Aorta (tissue), 5 donors: ENCODE measurements at regions not wholly inside any gene's neighbourhood (a gene's known extent, or its start where the extent isn't known, plus 50 kb on each side); places are given as distances from the start of the nearest gene placed in this dataset.
"Not testable (repeated sequence)": the region's sequence is repeated elsewhere in the genome, so short reads cannot be mapped to it uniquely, and the experiment has no call there.

ENCODE experiments used
- ATAC-seq: fragments of 200-7000 bp; cut with Tn5 transposase; one replicate; pipeline ENCODE4 v1.9.1; 2022; ENCODE audit warnings: moderate library complexity; ENCODE audit not compliant: low FRiP score
- DNase-seq, 2 donors: peaks; one replicate each; pipeline ENCODE4 v3.0.0-alpha.2; 2020
- H3K27ac ChIP-seq, 2 donors: one replicate each; pipeline ENCODE4 v1.5.1; 2013; ENCODE audit warnings: low read length in 2 of 2, mild to moderate bottlenecking in 2 of 2, moderate library complexity in 2 of 2, control low read depth in 1 of 2, inconsistent platforms in 1 of 2, low read depth in 1 of 2
- H3K27me3 ChIP-seq, 2 donors: one replicate each; pipeline ENCODE4 v1.6.1; 2013; ENCODE audit warnings: control low read depth in 1 of 2, low read length in 1 of 2, mild to moderate bottlenecking in 1 of 2, moderate library complexity in 1 of 2; ENCODE audit not compliant: insufficient read depth in 2 of 2, control insufficient read depth in 1 of 2
- H3K36me3 ChIP-seq, 2 donors: one replicate each; pipeline ENCODE4 v1.6.1; 2013; ENCODE audit warnings: control low read depth in 1 of 2, low read length in 1 of 2, mild to moderate bottlenecking in 1 of 2; ENCODE audit not compliant: insufficient read depth in 2 of 2, control insufficient read depth in 1 of 2
- H3K4me1 ChIP-seq, 2 donors: one replicate each; pipeline ENCODE4 v1.6.1; 2013; ENCODE audit warnings: low read length in 2 of 2, control low read depth in 1 of 2, mild to moderate bottlenecking in 1 of 2, moderate library complexity in 1 of 2; ENCODE audit not compliant: insufficient read depth in 2 of 2, control insufficient read depth in 1 of 2
- H3K4me3 ChIP-seq, 2 donors: one replicate each; pipeline ENCODE4 v1.5.1; 2013; ENCODE audit warnings: low read length in 2 of 2, control low read depth in 1 of 2, mild to moderate bottlenecking in 1 of 2
- H3K9me3 ChIP-seq: one replicate; pipeline ENCODE4 v1.6.1; 2013; ENCODE audit warnings: mild to moderate bottlenecking, low read length; ENCODE audit not compliant: control insufficient read depth
- WGBS, 2 donors: extraction: QIAGEN DNeasy Blood & Tissue Kit; methylation state at CpG; one replicate each; pipeline ENCODE4 v1.1.7; 2013; 5-methylcytosine and 5-hydroxymethylcytosine counted together
- intact Hi-C, 2 donors: fragments of 100-400 bp; cut with DNase I; formaldehyde crosslinking; loops; one replicate each; pipeline versions ENCODE4 v1.14.2 to v1.15.0; 2022
- donor health status: healthy with polysubstance abuse.
- donor health status: Bipolar disorder and iron deficiency.
- donor health status: DM: no; HTN: no; CAD: no.
- donor health status: DM: no; HTN: no; CAD: no.
- donor health status: DM: yes; HTN: yes; CAD: no.

DNA sequence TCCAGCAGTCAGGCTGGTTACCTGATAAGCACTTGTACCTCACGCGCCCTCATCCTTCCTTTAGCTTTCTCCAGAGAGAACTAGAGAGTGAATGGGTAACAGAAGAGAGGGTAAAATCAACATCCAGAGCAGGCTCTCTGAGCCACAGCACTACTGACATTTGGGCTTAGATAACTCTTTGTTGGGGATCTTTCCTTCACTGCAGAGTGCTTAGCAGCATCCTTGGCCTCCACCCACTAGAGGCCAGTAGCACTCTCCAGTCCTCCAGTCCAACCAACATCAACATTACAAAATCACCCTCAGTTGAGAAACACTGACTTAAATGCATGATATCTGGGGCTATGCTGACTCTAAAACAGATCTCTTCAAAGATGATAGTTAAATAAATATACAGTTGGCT lies 220.7 kb downstream of the TACR3 start:
- 85 to 91% methylated on average over 2 of the region's 2 CpGs for WGBS, 2 donors
- DNase-seq: no peak
- no peak overlapping the region for H3K27ac ChIP-seq
- intact Hi-C loops: no loop called here
- H3K27me3 ChIP-seq: no peaks in the 10 kb centered on the region
- H3K4me3 ChIP-seq: no peak overlapping the region
- no peak for ATAC-seq
- no peaks in the 10 kb centered on the region for H3K4me1 ChIP-seq
- H3K36me3 ChIP-seq: no peaks in the 10 kb centered on the region
- no peaks in the 10 kb centered on the region for H3K9me3 ChIP-seq

DNA sequence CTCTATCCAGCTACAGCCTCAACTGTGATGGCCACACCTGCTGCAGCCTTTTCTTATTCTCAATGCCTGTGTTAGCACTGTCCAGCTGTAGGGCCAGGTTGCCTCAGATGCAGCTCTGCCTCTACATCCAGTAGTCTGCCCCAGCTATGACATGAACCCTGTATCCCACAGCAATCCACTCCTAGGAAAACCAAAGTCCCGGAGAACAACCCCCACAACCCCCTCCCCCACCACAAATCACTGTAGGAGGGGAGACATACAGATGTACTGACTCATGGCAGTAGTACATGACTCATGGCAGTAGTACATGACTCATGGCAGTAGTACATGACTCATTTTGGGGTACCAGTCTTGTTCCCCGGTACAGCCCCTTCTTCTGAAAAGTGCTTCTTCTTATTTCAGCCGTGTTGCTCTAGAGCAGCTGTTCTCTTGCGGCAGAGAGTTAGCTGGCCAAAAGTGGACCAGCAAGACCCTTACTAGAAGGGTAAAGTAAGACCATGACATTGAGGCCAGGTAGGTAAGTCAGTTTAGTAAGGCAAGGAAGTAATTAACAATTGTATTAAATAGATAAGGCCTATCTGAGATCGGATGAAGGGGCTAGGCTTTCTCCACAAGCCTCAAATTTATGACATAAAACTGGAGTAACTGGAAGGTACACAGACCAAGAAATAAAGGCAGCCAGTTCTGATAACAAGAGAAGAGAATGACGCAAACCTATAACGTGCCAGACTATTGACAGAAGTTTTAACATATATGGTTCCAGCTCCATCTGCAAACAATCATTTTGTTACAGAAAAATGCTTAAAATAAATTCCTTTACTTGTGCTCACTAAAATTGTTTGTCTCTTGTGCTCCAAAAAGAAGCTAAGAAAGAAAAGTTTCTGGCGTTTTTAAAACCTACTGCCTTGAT lies 221.4 kb downstream of the TACR3 start:
- ATAC-seq (no peak), DNase-seq (no peak)
- intact Hi-C loops: no loop called here
- Histone ChIP-seq H3K4me3 (no peak overlapping the region), H3K27me3 (no peaks in the 10 kb centered on the region), H3K4me1 (no peaks in the 10 kb centered on the region), H3K9me3 (no peaks in the 10 kb centered on the region), H3K36me3 (no peaks in the 10 kb centered on the region), H3K27ac (no peak overlapping the region)
- WGBS, 2 donors: 61 to 63% methylated on average over 8 of the region's 8 CpGs

DNA sequence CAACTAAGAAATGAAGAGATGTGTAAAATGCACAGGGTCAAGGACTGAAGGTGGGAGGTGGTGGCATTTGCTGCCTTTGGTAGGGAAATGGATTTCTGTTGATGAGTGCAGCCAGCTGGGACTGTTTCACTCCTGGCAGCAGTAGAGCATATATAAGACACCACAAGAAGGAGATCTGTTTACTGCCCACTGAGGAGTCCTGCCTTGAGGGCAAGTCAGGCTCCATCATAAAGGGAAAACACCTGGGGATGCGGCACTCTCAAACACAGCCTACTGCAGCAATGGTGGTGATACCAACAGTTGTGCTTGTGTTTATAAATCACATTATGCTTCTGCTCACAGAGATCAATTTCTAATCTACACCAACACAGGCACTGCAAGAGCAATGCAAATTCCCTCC lies 222.1 kb downstream of the TACR3 start:
- no peak overlapping the region for H3K4me3 ChIP-seq
- no peak overlapping the region for H3K27ac ChIP-seq
- no peaks in the 10 kb centered on the region for H3K36me3 ChIP-seq
- intact Hi-C loops: no loop called here
- no peaks in the 10 kb centered on the region for H3K4me1 ChIP-seq
- WGBS, 2 donors: 91 to 100% methylated on average over 1 of the region's 1 CpG
- no peak for ATAC-seq
- no peak for DNase-seq
- no peaks in the 10 kb centered on the region for H3K9me3 ChIP-seq
- H3K27me3 ChIP-seq: no peaks in the 10 kb centered on the region

DNA sequence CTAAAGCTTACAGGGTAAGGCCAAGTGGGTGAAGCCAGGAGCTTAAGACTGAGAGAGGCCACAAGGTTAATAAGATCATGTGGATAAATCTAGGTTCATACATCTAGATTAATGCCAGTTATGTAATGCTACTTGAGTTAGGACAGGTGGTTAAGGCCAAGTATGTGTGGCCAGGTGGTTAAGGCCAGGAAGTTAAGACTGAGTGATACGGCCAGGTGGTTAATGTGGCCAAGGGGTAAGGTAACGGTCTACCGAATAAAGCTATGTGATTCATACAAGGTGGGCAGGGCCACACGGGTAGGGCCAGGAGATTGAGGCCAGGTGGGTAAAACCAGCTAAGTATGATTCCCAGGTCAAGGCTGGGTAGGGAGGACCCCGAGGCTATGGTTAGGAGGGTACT lies 223.0 kb downstream of the TACR3 start:
- no peak for ATAC-seq
- no peak overlapping the region for H3K27ac ChIP-seq
- H3K36me3 ChIP-seq: no peaks in the 10 kb centered on the region
- no peaks in the 10 kb centered on the region for H3K27me3 ChIP-seq
- H3K4me1 ChIP-seq: no peaks in the 10 kb centered on the region
- intact Hi-C loops: no loop called here
- no peaks in the 10 kb centered on the region for H3K9me3 ChIP-seq
- DNase-seq: no peak
- H3K4me3 ChIP-seq: no peak overlapping the region
- 89 to 90% methylated on average over 5 of the region's 5 CpGs for WGBS, 2 donors

DNA sequence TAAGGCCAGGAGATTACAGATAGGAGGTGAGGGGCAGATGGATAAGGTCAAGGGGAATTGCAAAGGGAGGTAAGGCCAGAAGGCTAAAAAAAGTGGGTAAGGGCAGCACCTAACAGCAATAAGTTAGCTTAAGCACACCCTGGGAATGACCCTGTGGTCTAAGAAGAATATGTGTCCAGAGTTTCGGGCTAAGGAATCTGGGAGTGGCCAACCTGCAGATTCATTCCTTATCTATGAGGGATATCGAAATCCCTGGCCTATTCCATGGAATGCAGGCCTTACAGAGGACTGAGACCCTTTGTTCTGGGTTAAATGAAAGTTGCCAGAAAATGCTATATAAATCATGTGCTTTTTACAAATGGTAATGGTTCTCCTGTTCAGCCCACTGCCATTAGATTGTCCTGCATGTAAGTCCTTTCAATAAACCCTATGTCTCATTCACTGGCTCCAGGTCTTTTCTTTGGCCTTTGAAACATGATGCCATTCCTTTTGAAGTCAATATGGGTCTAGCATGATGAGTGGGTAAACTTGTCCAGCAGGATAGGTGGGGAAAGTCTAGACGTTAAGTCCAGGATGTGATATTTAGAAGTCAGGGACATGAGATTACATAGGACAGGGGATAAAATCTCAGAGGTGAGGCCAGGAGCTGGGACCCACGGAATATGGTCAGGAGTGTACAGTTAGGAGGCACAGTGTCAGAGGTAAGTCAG lies 226.2 kb downstream of the TACR3 start:
- ATAC-seq: no peak
- DNase-seq: no peak
- no peaks in the 10 kb centered on the region for H3K36me3 ChIP-seq
- no peaks in the 10 kb centered on the region for H3K4me1 ChIP-seq
- H3K9me3 ChIP-seq: peaks cover 2% of the 10 kb centered on the region
- 74 to 80% methylated on average over 4 of the region's 4 CpGs for WGBS, 2 donors
- intact Hi-C loops: no loop called here
- H3K27ac ChIP-seq: no peak overlapping the region
- no peaks in the 10 kb centered on the region for H3K27me3 ChIP-seq
- H3K4me3 ChIP-seq: no peak overlapping the region

DNA sequence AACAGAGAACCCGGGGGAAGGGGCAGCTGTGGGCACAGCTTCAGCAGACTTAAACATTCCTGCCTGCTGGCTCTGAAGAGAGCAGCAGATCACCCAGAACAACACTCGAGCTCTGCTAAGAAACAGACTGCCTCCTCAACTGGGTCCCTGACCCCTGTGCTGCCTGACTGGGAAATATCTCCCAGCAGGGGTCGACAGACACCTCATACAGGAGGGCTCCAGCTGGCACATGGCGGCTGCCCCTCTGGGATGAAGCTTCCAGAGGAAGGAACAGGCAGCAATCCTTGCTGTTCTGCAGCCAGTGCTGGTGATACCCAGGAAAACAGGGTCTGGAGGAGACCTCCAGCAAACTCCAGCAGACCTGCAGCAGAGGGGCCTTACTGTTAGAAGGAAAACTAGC lies 234.5 kb downstream of the TACR3 start:
- H3K9me3 ChIP-seq, DNase-seq, H3K27me3 ChIP-seq, ATAC-seq, H3K27ac ChIP-seq, intact Hi-C loops, H3K4me1 ChIP-seq, H3K36me3 ChIP-seq, H3K4me3 ChIP-seq: not testable (repeated sequence)
- WGBS, 2 donors: 69 to 71% methylated on average over 4 of the region's 4 CpGs

DNA sequence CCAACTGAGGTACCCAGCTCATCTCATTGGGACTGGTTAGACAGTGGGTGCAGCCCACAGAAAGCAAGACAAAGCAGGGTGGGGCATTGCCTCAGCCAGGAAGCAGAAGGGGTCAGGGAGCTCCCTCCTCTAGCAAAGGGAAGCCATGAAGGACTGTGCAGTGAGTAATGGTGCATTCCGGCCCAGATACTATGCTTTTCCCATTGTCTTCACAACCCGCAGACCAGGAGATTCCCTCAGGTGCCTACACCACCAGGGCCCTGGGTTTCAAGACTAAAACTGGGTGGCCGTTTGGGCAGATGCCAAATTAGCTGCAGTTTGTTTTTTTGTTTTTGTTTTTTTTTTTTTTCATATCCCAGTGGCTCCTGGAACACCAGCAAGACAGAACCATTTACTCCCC lies 235.3 kb downstream of the TACR3 start:
- WGBS, 2 donors: 78 to 84% methylated on average over 3 of the region's 3 CpGs
- H3K4me3 ChIP-seq: no peak overlapping the region
- H3K9me3 ChIP-seq: peaks cover 3% of the 10 kb centered on the region
- DNase-seq: no peak
- no peak for ATAC-seq
- H3K4me1 ChIP-seq: no peaks in the 10 kb centered on the region
- no peaks in the 10 kb centered on the region for H3K36me3 ChIP-seq
- H3K27ac ChIP-seq: no peak overlapping the region
- intact Hi-C loops: no loop called here
- no peaks in the 10 kb centered on the region for H3K27me3 ChIP-seq

DNA sequence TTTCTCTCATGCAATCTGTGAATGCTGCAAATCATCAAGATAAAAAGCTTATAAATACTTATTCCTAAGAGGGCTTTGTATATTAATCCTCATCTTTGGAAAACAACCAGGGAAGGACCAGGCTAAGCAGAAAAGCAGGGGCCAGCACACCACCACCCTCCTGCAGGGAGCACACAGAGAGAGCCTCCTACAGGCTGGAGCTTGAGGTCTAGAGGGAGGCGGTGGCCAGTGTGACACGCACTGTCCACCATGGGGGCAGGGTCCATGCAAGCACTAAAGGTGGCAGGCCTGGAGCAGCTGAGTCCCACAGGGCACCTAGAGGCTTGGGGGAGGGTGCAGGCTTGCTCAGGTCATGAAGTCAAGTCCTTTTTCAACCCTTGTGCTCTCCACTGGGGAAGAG lies 236.9 kb downstream of the TACR3 start:
- 86% methylated on average over 2 of the region's 2 CpGs for WGBS, 2 donors
- DNase-seq (no peak), ATAC-seq (no peak)

DNA sequence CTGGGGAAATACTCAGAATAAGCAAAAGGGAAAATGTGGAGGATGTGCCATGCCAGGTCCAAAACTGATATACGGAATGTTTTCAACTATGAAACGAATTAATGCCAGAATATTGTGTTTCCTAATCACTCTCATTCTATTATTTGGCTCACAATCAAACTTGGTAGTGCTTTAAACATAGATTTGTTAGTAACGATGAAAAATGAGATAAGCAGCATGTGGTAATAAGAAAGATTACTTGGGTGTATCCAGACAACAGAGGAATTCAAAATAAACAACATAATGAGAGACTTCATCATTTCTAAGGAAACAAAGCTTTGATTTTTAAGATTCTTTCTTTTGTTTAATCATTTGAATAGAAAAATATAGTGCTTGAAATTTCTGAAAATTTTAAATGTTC lies 237.3 kb downstream of the TACR3 start:
- peaks cover 3% of the 10 kb centered on the region for H3K9me3 ChIP-seq
- no peak overlapping the region for H3K27ac ChIP-seq
- no peaks in the 10 kb centered on the region for H3K27me3 ChIP-seq
- WGBS, 2 donors: 60 to 66% methylated on average over 3 of the region's 3 CpGs
- no peaks in the 10 kb centered on the region for H3K36me3 ChIP-seq
- H3K4me1 ChIP-seq: no peaks in the 10 kb centered on the region
- no peak overlapping the region for H3K4me3 ChIP-seq
- ATAC-seq: no peak
- no peak for DNase-seq
- intact Hi-C loops: no loop called here

More for the DNA sequence above, 236.9 kb downstream of the TACR3 start:
- no peaks in the 10 kb centered on the region for H3K27me3 ChIP-seq
- H3K4me3 ChIP-seq: no peak overlapping the region
- H3K36me3 ChIP-seq: no peaks in the 10 kb centered on the region
- peaks cover 3% of the 10 kb centered on the region for H3K9me3 ChIP-seq
- no peaks in the 10 kb centered on the region for H3K4me1 ChIP-seq
- intact Hi-C loops: no loop called here
- H3K27ac ChIP-seq: no peak overlapping the region
